ENCODE measurements at regions not wholly inside any gene's neighbourhood (a gene's known extent, or its start where the extent isn't known, plus 50 kb on each side); places are given as distances from the start of the nearest gene placed in this dataset.

- TF ChIP-seq CTCF (conservative IDR thresholded peaks at IDR 0.05; ENCODE audit: low read depth in 2 of 2): no peak
- TF ChIP-seq EZH2 (IDR thresholded peaks at IDR 0.05; ENCODE audit: low read depth, unreplicated experiment): no peak
- TF ChIP-seq EZH2phosphoT487 (IDR thresholded peaks at IDR 0.05; ENCODE audit: unreplicated experiment): no peak
- no peak for TF ChIP-seq CREB1 (CRISPR knock-in tag; IDR thresholded peaks at IDR 0.05; ENCODE audit: low read depth)
Measured at GRCh38 chr7:16015981-16016380, 329.5 kb upstream of the MEOX2 start.

Data from GM23338 (cell line).